Muscle layer of colon (tissue), 2 donors: ENCODE measurements at regions not wholly inside any gene's neighbourhood (a gene's known extent, or its start where the extent isn't known, plus 50 kb on each side); places are given as distances from the start of the nearest gene placed in this dataset.

Source experiments
- H3K27ac ChIP-seq: one replicate; pipeline ENCODE4 v1.7.0; 2013; ENCODE audit warnings: low read depth, mild to moderate bottlenecking, low read length, moderate library complexity
- H3K27me3 ChIP-seq, 2 donors: one replicate each; pipeline ENCODE4 v1.7.0; 2013; ENCODE audit warnings: low read length in 2 of 2, mild to moderate bottlenecking in 2 of 2; ENCODE audit not compliant: insufficient read depth in 2 of 2, control insufficient read depth in 1 of 2
- H3K36me3 ChIP-seq: one replicate; pipeline ENCODE4 v1.7.0; 2013; ENCODE audit warnings: mild to moderate bottlenecking, low read length; ENCODE audit not compliant: insufficient read depth
- H3K4me1 ChIP-seq: one replicate; pipeline ENCODE4 v1.7.0; 2013; ENCODE audit warnings: mild to moderate bottlenecking, low read length; ENCODE audit not compliant: insufficient read depth
- H3K4me3 ChIP-seq, 2 donors: one replicate each; pipeline ENCODE4 v1.7.0; 2013; ENCODE audit warnings: low read length in 2 of 2, low read depth in 1 of 2, mild to moderate bottlenecking in 1 of 2, moderate library complexity in 1 of 2
- H3K9ac ChIP-seq: one replicate; pipeline ENCODE4 v1.7.0; 2013; ENCODE audit warnings: low read length
- H3K9me3 ChIP-seq: one replicate; pipeline ENCODE4 v1.7.0; 2013; ENCODE audit warnings: mild to moderate bottlenecking, low read length
- donor health status: abdominal sarcoma.
- donor health status: Adenocarcinoma of cecum.

- no peak overlapping the region for H3K27ac ChIP-seq
- H3K9me3 ChIP-seq = no peaks in the 10 kb centered on the region
- H3K27me3 ChIP-seq = no peaks in the 10 kb centered on the region
- no peak overlapping the region for H3K4me3 ChIP-seq
- H3K9ac ChIP-seq = no peak overlapping the region
- H3K4me1 ChIP-seq = no peaks in the 10 kb centered on the region
- no peaks in the 10 kb centered on the region for H3K36me3 ChIP-seq
These were observed 199.1 kb upstream of the AKR1E2 start for GRCh38 chr10:4626919-4627318.

GRCh38 chr10:4623757-4624420 lies 202.1 kb upstream of the AKR1E2 start:
- no peaks in the 10 kb centered on the region for H3K9me3 ChIP-seq
- H3K4me1 ChIP-seq = no peaks in the 10 kb centered on the region
- no peaks in the 10 kb centered on the region for H3K36me3 ChIP-seq
- H3K4me3 ChIP-seq = no peak overlapping the region
- H3K9ac ChIP-seq = no peak overlapping the region
- H3K27ac ChIP-seq = no peak overlapping the region
- no peaks in the 10 kb centered on the region for H3K27me3 ChIP-seq

- no peak overlapping the region for H3K27ac ChIP-seq
- H3K9me3 ChIP-seq = no peaks in the 10 kb centered on the region
- H3K4me3 ChIP-seq = no peak overlapping the region
- no peak overlapping the region for H3K9ac ChIP-seq
- no peaks in the 10 kb centered on the region for H3K4me1 ChIP-seq
- no peaks in the 10 kb centered on the region for H3K27me3 ChIP-seq
- no peaks in the 10 kb centered on the region for H3K36me3 ChIP-seq
These were observed 202.8 kb upstream of the AKR1E2 start for GRCh38 chr10:4623200-4623599.

GRCh38 chr10:4622384-4622783 lies 203.6 kb upstream of the AKR1E2 start:
- H3K9ac ChIP-seq = no peak overlapping the region
- no peaks in the 10 kb centered on the region for H3K9me3 ChIP-seq
- no peak overlapping the region for H3K4me3 ChIP-seq
- no peaks in the 10 kb centered on the region for H3K27me3 ChIP-seq
- H3K36me3 ChIP-seq = no peaks in the 10 kb centered on the region
- no peaks in the 10 kb centered on the region for H3K4me1 ChIP-seq
- H3K27ac ChIP-seq = no peak overlapping the region

GRCh38 chr10:4617589-4617988 lies 208.4 kb upstream of the AKR1E2 start:
- no peaks in the 10 kb centered on the region for H3K27me3 ChIP-seq
- no peak overlapping the region for H3K27ac ChIP-seq
- no peaks in the 10 kb centered on the region for H3K36me3 ChIP-seq
- no peak overlapping the region for H3K4me3 ChIP-seq
- H3K4me1 ChIP-seq = no peaks in the 10 kb centered on the region
- no peak overlapping the region for H3K9ac ChIP-seq
- no peaks in the 10 kb centered on the region for H3K9me3 ChIP-seq

GRCh38 chr10:4615042-4615441 lies 211.0 kb upstream of the AKR1E2 start:
- Histone ChIP-seq H3K36me3 (no peaks in the 10 kb centered on the region), H3K9ac (no peak overlapping the region), H3K4me1 (no peaks in the 10 kb centered on the region), H3K9me3 (no peaks in the 10 kb centered on the region), H3K27me3 (no peaks in the 10 kb centered on the region), H3K27ac (no peak overlapping the region), H3K4me3 (no peak overlapping the region)

- Histone ChIP-seq H3K27ac (no peak overlapping the region), H3K36me3 (no peaks in the 10 kb centered on the region), H3K4me1 (no peaks in the 10 kb centered on the region)
These were observed 216.8 kb upstream of the AKR1E2 start for GRCh38 chr10:4609251-4609650.

GRCh38 chr10:4607681-4608080 lies 218.3 kb upstream of the AKR1E2 start:
- Histone ChIP-seq H3K4me3 (no peak overlapping the region), H3K9ac (no peak overlapping the region), H3K36me3 (no peaks in the 10 kb centered on the region), H3K9me3 (no peaks in the 10 kb centered on the region), H3K4me1 (no peaks in the 10 kb centered on the region), H3K27ac (no peak overlapping the region), H3K27me3 (no peaks in the 10 kb centered on the region)

More at GRCh38 chr10:4609251-4609650, 216.8 kb upstream of the AKR1E2 start:
- H3K4me3 ChIP-seq = no peak overlapping the region
- no peaks in the 10 kb centered on the region for H3K27me3 ChIP-seq
- H3K9me3 ChIP-seq = no peaks in the 10 kb centered on the region
- no peak overlapping the region for H3K9ac ChIP-seq

- no peaks in the 10 kb centered on the region for H3K36me3 ChIP-seq
- H3K27ac ChIP-seq = no peak overlapping the region
- H3K4me1 ChIP-seq = no peaks in the 10 kb centered on the region
- H3K9me3 ChIP-seq = no peaks in the 10 kb centered on the region
- no peak overlapping the region for H3K9ac ChIP-seq
- H3K4me3 ChIP-seq = no peak overlapping the region
- H3K27me3 ChIP-seq = no peaks in the 10 kb centered on the region
These were observed 219.0 kb upstream of the AKR1E2 start for GRCh38 chr10:4606856-4607636.

GRCh38 chr10:4602764-4603491 lies 223.1 kb upstream of the AKR1E2 start:
- no peaks in the 10 kb centered on the region for H3K36me3 ChIP-seq
- no peaks in the 10 kb centered on the region for H3K9me3 ChIP-seq
- no peaks in the 10 kb centered on the region for H3K27me3 ChIP-seq
- no peak overlapping the region for H3K27ac ChIP-seq
- H3K9ac ChIP-seq = no peak overlapping the region
- H3K4me3 ChIP-seq = no peak overlapping the region
- no peaks in the 10 kb centered on the region for H3K4me1 ChIP-seq

GRCh38 chr10:4599471-4599870 lies 226.5 kb upstream of the AKR1E2 start:
- Histone ChIP-seq H3K4me3 (no peak overlapping the region), H3K27ac (no peak overlapping the region)

More at GRCh38 chr10:4599471-4599870, 226.5 kb upstream of the AKR1E2 start:
- H3K36me3 ChIP-seq = no peaks in the 10 kb centered on the region
- H3K27me3 ChIP-seq = no peaks in the 10 kb centered on the region
- H3K9ac ChIP-seq = no peak overlapping the region
- no peaks in the 10 kb centered on the region for H3K9me3 ChIP-seq
- H3K4me1 ChIP-seq = no peaks in the 10 kb centered on the region
